ENCODE measurements at regions not wholly inside any gene's neighbourhood (a gene's known extent, or its start where the extent isn't known, plus 50 kb on each side); places are given as distances from the start of the nearest gene placed in this dataset.

DNA sequence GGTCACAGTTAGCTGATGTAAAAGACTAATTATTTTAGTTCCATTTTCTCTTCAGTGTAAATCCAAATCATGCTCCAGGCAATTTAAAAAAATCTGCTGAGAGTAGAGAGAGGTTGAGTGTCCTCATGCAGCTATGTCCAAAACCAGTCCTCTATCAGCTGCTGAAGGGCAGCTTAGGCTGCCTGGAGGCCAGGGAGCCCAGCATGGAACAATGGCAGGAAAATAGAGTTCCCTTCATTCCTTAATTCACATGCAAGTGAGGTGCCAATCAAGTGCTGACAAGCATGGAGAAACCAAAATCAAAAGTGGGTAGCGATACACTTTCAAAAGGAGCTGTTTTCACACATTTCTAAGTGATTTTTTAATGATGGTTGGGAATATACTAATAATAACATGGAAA, 78.3 kb upstream of the POU5F2 start:
- ATAC-seq = no peak

DNA sequence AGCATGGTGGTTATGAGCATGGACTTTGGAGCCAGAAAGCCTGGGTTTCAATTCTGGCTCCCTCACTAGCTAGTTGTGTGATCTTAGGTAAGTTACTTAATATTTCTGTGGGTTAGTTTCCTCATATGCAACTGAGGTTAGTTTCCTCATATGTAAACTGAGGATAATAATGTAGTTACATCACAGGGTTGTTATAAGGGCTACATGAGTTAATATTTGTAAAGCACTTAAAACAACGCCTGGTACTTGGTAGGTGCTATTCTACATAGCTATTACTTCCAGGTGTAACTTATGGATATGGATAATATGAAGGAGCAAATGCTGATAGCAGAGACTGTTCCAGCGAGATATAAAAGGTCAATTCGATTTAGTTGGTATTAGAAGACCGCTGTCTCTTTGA, 69.4 kb upstream of the POU5F2 start:
- Histone ChIP-seq H3K4me1 (ENCODE audit: control insufficient read depth, insufficient read depth, low read length) (no peaks in the 10 kb centered on the region), H3K4me3 (ENCODE audit: low read length) (no peak overlapping the region), H3K36me3 (ENCODE audit: control insufficient read depth, insufficient read depth, low read length) (no peaks in the 10 kb centered on the region), H3K9me3 (ENCODE audit: control insufficient read depth, insufficient read depth, low read length) (no peaks in the 10 kb centered on the region), H3K27me3 (ENCODE audit: control insufficient read depth, insufficient read depth, low read length) (no peaks in the 10 kb centered on the region), H3K27ac (ENCODE audit: low read length) (no peak overlapping the region)
- 96% methylated on average over 4 of the region's 4 CpGs for WGBS (ENCODE audit: insufficient coverage)
- Mint-ChIP-seq H3K4me3 (no peak overlapping the region), H3K4me1 (peaks cover 0 to 4% of the 10 kb centered on the region in 2 donors), H3K9me3 (no peaks in the 10 kb centered on the region), H3K36me3 (peaks cover 6% of the 10 kb centered on the region), H3K27ac (no peak overlapping the region), H3K27me3 (ENCODE audit: low read depth in 2 of 2) (no peaks in the 10 kb centered on the region)
- TF ChIP-seq, protein P1, sequence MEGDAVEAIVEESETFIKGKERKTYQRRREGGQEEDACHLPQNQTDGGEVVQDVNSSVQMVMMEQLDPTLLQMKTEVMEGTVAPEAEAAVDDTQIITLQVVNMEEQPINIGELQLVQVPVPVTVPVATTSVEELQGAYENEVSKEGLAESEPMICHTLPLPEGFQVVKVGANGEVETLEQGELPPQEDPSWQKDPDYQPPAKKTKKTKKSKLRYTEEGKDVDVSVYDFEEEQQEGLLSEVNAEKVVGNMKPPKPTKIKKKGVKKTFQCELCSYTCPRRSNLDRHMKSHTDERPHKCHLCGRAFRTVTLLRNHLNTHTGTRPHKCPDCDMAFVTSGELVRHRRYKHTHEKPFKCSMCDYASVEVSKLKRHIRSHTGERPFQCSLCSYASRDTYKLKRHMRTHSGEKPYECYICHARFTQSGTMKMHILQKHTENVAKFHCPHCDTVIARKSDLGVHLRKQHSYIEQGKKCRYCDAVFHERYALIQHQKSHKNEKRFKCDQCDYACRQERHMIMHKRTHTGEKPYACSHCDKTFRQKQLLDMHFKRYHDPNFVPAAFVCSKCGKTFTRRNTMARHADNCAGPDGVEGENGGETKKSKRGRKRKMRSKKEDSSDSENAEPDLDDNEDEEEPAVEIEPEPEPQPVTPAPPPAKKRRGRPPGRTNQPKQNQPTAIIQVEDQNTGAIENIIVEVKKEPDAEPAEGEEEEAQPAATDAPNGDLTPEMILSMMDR (IDR thresholded peaks at IDR 0.05) = no peak
- intact Hi-C loops (cut with micrococcal nuclease) = no loop called here
- DNase-seq = no peak
- no peak for ATAC-seq

More for the DNA sequence above, 78.3 kb upstream of the POU5F2 start:
- no peak for DNase-seq
- peaks cover 2% of the 10 kb centered on the region for H3K36me3 ChIP-seq (ENCODE audit: control insufficient read depth, insufficient read depth, low read length)
- H3K27me3 ChIP-seq (ENCODE audit: control insufficient read depth, insufficient read depth, low read length) = no peaks in the 10 kb centered on the region
- H3K4me3 ChIP-seq (ENCODE audit: low read length) = no peak overlapping the region
- H3K27ac ChIP-seq (ENCODE audit: low read length) = no peak overlapping the region
- no peak overlapping the region for H3K27ac Mint-ChIP-seq
- no peaks in the 10 kb centered on the region for H3K9me3 ChIP-seq (ENCODE audit: control insufficient read depth, insufficient read depth, low read length)
- H3K4me1 ChIP-seq (ENCODE audit: control insufficient read depth, insufficient read depth, low read length) = no peaks in the 10 kb centered on the region
- no CpG with 5 or more reads among the region's 1 CpG for WGBS (ENCODE audit: insufficient coverage)
- TF ChIP-seq, protein P1 (IDR thresholded peaks at IDR 0.05) = no peak
- no peaks in the 10 kb centered on the region for H3K27me3 Mint-ChIP-seq (ENCODE audit: low read depth in 2 of 2)
- H3K4me3 Mint-ChIP-seq = no peak overlapping the region
- H3K36me3 Mint-ChIP-seq = no peaks in the 10 kb centered on the region
- peaks cover 0 to 8% of the 10 kb centered on the region in 2 donors for H3K4me1 Mint-ChIP-seq
- H3K9me3 Mint-ChIP-seq = no peaks in the 10 kb centered on the region
- intact Hi-C loops (cut with micrococcal nuclease) = no loop called here

DNA sequence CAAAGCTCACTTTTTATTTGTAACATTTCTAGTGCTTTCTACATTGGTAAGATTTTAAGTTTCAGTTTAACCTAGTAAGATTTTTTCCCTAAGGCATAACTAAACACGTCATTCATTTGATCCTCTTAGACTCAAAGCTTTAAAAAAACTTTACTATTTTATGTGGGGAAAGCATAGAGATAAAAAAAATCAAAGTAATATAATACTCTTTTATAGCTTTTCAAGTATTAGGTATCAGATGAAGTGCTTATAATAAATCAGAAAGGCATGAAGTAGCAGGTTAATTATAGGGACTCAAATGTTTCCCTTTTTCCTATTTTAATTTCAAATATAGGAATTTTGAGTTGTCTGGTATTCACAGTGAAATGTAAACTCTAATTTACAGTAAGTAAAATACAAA, 68.0 kb upstream of the POU5F2 start:
- H3K9me3 ChIP-seq (ENCODE audit: control insufficient read depth, insufficient read depth, low read length) = no peaks in the 10 kb centered on the region
- no peak overlapping the region for H3K4me3 Mint-ChIP-seq
- no peak for DNase-seq
- no peaks in the 10 kb centered on the region for H3K4me1 ChIP-seq (ENCODE audit: control insufficient read depth, insufficient read depth, low read length)
- no peaks in the 10 kb centered on the region for H3K4me1 Mint-ChIP-seq
- no peaks in the 10 kb centered on the region for H3K27me3 ChIP-seq (ENCODE audit: control insufficient read depth, insufficient read depth, low read length)
- intact Hi-C loops (cut with micrococcal nuclease) = no loop called here
- no peak overlapping the region for H3K27ac ChIP-seq (ENCODE audit: low read length)
- H3K9me3 Mint-ChIP-seq = no peaks in the 10 kb centered on the region
- H3K27ac Mint-ChIP-seq = no peak overlapping the region
- no peaks in the 10 kb centered on the region for H3K36me3 ChIP-seq (ENCODE audit: control insufficient read depth, insufficient read depth, low read length)
- H3K27me3 Mint-ChIP-seq (ENCODE audit: low read depth in 2 of 2) = no peaks in the 10 kb centered on the region
- no CpG with 5 or more reads among the region's 1 CpG for WGBS (ENCODE audit: insufficient coverage)
- H3K36me3 Mint-ChIP-seq = peaks cover 6% of the 10 kb centered on the region
- TF ChIP-seq, protein P1 (IDR thresholded peaks at IDR 0.05) = no peak
- H3K4me3 ChIP-seq (ENCODE audit: low read length) = no peak overlapping the region
- no peak for ATAC-seq

DNA sequence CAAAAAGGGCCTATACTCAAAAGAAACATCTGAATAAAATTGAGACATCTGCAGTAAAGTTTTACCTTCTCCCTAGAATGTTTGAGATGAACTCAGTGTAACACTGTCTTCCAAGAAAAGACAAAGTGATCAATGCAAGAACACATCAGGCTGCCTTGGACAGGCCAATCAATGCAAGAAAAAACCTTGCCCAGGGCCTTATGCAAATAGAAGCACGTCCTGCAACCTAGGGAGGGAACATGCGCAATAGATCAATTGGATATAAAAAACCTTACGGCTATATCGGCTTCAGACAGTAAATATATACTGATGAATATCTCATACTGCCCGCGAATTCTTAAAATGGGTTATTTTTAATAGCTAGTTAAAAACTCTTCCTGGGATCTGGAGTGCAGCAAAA, 66.4 kb upstream of the POU5F2 start:
- H3K4me3 Mint-ChIP-seq = no peak overlapping the region
- no peak for DNase-seq
- no peaks in the 10 kb centered on the region for H3K27me3 Mint-ChIP-seq (ENCODE audit: low read depth in 2 of 2)
- H3K36me3 Mint-ChIP-seq = peaks cover under 1% of the 10 kb centered on the region
- no peaks in the 10 kb centered on the region for H3K4me1 Mint-ChIP-seq
- H3K4me3 ChIP-seq (ENCODE audit: low read length) = no peak overlapping the region
- intact Hi-C loops (cut with micrococcal nuclease) = no loop called here
- TF ChIP-seq, protein P1 (IDR thresholded peaks at IDR 0.05) = no peak
- H3K27ac Mint-ChIP-seq = no peak overlapping the region
- H3K9me3 Mint-ChIP-seq = no peaks in the 10 kb centered on the region
- no peak overlapping the region for H3K27ac ChIP-seq (ENCODE audit: low read length)
- whole genome bisulfite sequencing (ENCODE audit: insufficient coverage) = 98% methylated on average over 4 of the region's 6 CpGs
- no peaks in the 10 kb centered on the region for H3K36me3 ChIP-seq (ENCODE audit: control insufficient read depth, insufficient read depth, low read length)
- no peaks in the 10 kb centered on the region for H3K27me3 ChIP-seq (ENCODE audit: control insufficient read depth, insufficient read depth, low read length)
- no peaks in the 10 kb centered on the region for H3K4me1 ChIP-seq (ENCODE audit: control insufficient read depth, insufficient read depth, low read length)
- no peak for ATAC-seq
- no peaks in the 10 kb centered on the region for H3K9me3 ChIP-seq (ENCODE audit: control insufficient read depth, insufficient read depth, low read length)
